GM19035 (cell line): ENCODE measurements at regions not wholly inside any gene's neighbourhood (a gene's known extent, or its start where the extent isn't known, plus 50 kb on each side); places are given as distances from the start of the nearest gene placed in this dataset.
"Not testable (repeated sequence)": the region's sequence is repeated elsewhere in the genome, so short reads cannot be mapped to it uniquely, and the experiment has no call there.

Experiments
- ATAC-seq: cut with Tn5 transposase; IDR thresholded peaks from one replicate; pipeline ENCODE4 v1.9.1; 2021; ENCODE audit not compliant: unreplicated experiment

- no peak for ATAC-seq
Observed at GRCh38 chr5:119879446-119879845, 250.1 kb downstream of the FAM170A start.

- no peak for ATAC-seq
Observed at GRCh38 chr5:119895066-119895465, 265.7 kb downstream of the FAM170A start.

- ATAC-seq, result no peak
Observed at GRCh38 chr5:119896826-119897536, 267.6 kb downstream of the FAM170A start.

DNA sequence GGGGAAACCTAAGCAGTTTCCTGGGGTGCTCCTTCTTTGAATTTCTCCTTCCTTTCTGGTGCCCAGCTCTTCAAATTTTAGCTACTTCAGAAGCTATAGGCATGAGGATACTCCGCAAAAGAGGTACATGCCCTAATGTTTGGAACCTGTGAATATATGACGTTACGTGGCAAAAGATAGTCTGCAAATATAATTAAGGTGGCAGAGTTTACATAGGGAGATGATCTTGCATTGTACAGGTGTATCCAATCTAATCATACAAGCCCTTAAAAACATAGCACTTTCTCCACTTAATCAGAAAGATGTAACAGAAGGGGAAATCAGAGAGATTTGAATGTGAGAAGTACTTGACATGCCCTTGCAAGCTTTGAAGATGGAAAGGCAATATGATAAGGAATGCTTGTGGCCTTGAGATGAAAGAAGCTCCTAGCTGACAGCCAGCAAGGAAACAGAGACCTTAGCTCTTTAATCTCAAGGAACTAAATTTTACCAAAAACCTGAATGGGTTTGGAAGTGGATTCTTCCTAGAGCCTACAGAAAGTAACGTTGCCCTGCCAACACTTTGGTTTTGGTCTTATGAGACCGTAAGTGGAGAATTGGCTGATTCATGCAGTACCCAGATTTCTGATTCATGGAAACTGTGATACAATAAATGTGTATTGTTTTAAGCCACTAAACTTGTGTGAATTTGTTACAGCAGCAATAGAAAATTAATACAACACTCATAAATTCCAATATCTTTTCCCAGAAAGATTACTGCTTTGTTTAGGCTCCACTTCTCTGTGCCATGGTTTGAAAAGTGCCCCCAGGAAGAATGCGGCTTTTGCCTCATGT, 268.4 kb downstream of the FAM170A start:
- no peak for ATAC-seq

- ATAC-seq, result no peak
Observed at GRCh38 chr5:119899981-119900380, 270.6 kb downstream of the FAM170A start.

DNA sequence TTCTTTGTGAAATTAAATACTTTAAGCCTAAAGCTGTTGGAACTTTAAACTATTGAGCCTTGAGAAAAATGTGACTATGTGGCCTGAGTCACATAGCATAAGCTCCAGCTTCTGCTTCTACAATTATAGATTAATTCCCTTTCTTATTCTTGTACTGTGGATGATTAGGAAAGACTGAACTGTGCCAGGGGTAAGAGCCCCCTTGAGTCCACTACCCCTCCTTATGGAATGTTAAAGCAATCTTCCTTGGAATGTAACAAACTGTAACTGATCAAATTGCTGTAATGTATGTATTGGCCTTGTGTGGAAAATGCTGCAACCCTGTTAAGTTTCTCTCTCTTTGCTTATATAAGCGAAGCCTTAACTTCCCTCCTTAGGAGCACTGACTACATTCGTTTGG, 273.2 kb downstream of the FAM170A start:
- ATAC-seq, result no peak

DNA sequence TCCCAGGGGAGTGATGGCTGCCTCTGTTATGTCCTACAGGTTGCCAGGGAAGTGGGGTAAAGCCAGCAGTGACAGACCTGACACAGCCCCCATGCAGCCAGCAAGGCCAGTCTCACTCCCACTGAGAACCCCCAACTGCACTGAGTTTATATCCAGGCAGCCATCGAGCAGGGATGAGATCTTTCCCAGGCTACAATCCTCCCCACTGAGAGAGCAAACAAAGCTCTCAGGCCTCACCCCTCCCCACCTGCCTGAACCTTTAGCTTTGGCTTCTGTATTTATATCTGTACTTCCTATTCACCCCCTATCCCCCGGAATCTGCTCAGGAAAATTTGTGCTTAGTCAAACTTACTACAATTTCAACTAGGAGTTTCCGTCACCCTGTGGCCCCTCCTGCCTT, 284.1 kb downstream of the FAM170A start:
- no peak for ATAC-seq

DNA sequence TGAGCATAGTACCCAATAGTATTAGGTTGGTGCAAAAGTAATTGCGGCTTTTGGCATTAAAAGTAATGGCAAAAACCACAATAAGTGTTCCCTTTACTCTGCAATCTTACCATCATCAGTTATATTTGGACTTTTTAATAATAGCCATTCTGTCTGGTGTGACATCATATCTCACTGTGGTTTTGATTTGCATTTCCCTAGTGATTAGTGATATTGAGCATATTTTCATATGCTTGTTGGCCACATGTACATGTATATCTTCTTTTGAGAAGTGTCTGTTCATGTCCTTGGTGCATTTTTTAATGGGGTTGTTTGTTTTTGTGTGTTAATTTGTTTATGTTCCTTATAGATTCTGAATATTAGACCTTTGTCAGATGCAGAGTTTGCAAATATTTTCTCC, 289.9 kb downstream of the FAM170A start:
- no peak for ATAC-seq

- no peak for ATAC-seq
Observed at GRCh38 chr5:119926301-119926700, 296.9 kb downstream of the FAM170A start.

DNA sequence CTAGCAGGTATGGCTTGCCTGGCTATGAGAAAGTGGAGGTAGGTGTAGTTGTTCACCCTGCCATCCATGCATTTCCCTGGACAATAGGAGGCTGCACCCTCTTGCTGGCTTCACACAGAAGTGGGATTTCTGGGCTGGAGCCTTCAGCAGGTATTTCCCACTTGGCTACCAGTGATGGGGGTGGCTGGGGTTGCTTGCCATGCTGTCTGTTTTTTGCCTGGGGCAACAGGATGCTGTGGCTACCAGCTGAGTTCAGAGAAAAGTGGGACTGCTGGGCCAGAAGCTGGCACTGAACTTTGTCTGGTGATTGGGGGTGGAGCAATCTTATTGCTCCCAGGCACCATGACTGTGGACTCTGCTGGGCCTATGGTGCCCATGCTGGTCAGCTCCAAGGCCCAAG, 299.6 kb downstream of the FAM170A start:
- ATAC-seq, result no peak

DNA sequence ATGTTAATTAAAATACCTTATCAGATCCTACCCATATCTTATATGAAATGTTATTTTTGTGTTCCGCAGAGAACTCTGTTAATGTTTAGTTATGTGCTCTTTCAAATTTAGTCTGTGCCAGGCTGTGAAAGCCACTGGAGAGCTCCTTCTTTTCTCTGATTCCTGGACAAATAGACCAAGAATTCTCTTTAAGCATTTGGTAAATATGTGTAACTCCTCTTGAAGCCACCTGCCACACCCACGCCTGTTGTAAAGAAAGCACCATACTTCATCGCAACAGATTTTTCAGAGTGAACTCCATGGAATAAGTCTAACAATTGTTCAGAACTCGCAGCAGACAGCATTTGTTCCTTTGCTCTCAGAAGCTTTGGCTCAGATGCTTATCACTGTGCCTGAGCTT, 301.1 kb downstream of the FAM170A start:
- no peak for ATAC-seq

- ATAC-seq, result no peak
Observed at GRCh38 chr5:119943148-119943547, 313.8 kb downstream of the FAM170A start.

GRCh38 chr5:119945691-119946090, 316.3 kb downstream of the FAM170A start:
- no peak for ATAC-seq

DNA sequence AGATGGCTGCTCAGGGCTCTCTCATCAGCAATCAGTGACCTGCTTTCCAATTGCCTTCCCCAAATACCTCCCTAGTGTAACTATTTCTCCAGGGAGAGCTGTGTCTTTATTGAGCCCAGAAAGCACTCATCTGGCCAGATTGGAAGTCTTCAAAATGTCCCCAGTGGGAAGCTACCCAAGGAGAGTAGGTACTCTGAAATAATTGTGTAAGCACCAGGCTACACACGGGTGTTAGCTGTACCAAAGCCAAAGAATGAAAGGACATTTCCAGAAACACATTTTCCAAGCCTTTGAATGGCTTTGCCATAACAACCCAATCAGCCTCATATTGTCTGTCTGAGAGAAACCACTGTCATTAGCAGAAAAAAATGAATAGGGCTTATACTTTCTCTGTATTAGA, 318.8 kb downstream of the FAM170A start:
- ATAC-seq, result no peak

- no peak for ATAC-seq
Observed at GRCh38 chr5:119949426-119949999, 320.2 kb downstream of the FAM170A start.

- ATAC-seq, result no peak
Observed at GRCh38 chr5:119951330-119951934, 322.1 kb downstream of the FAM170A start.

GRCh38 chr5:119953474-119953873, 324.1 kb downstream of the FAM170A start:
- ATAC-seq, result no peak

DNA sequence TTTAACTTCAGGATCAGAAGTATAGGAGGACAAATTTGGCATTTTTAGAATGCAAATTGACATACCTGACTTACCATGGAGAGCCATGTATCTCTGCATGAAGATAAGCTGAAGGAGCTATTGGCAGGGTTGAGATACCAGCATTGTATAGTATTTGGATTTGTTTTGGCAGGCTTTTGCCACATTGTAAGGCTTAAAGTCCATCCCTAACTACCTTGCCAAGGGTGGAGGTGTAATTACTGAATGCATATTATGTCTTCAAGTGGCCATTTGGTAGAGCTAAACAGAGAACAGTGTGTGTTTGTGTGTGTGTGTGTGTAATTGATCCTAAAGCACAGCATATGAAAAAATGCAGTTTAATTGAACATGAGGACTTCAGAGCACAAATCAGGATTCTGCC, 324.7 kb downstream of the FAM170A start:
- no peak for ATAC-seq

DNA sequence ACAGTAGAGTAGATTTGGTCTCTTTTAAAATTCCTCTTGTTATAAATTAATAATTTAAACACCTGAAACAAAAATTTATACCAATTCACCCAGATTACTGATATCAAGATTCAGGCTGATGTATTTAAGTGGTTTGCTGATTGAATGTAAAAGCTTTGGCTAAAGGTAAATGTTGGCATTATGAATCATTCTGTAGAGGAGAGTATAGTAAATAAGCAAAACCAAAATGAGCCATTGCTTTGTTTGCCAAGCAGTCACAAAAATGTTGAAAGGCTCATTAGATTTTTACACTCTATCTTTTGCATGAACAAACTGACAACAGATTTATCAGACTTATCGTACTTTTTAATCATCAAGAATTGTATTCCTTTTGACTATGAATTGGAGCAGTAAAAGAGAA, 332.6 kb downstream of the FAM170A start:
- ATAC-seq, result no peak

- no peak for ATAC-seq
Observed at GRCh38 chr5:119966028-119966427, 336.7 kb downstream of the FAM170A start.

- ATAC-seq, result no peak
Observed at GRCh38 chr5:119968690-119969089, 339.3 kb downstream of the FAM170A start.

- ATAC-seq, result not testable (repeated sequence)
Observed at GRCh38 chr5:119987077-119987476, 357.7 kb downstream of the FAM170A start.
